ENCODE measurements at regions not wholly inside any gene's neighbourhood (a gene's known extent, or its start where the extent isn't known, plus 50 kb on each side); places are given as distances from the start of the nearest gene placed in this dataset.

DNA sequence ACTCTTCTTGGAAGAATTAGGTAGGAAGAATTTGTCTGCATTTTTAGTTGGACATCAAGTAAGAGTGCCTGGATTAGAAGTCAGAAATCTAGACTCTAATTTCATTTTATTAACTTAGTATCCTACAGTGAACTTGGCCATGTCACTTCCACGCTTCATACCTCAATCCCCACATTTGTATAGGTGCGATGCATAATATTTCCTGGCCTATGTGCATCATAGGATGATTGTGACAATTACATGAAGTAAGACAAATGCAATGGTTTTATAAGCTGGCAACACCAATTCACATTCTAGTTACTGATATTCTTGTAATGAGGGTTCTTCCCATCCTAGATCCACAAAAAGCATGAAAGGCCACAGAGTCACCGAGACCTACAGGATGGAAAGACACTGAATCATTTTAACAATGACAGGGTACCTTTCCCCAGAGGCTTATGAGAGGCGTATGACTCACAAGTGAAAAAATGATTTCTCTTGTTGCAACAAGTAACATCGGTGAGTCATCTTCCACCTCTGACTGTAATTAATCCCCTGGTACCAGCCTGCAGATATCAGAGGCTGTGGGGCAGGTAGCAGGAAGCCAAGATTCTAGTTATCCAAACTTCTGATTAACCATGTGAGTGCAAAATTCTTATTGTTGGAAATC is 56.0 kb upstream of the OR5AK2 start:
- TF ChIP-seq, protein P1, sequence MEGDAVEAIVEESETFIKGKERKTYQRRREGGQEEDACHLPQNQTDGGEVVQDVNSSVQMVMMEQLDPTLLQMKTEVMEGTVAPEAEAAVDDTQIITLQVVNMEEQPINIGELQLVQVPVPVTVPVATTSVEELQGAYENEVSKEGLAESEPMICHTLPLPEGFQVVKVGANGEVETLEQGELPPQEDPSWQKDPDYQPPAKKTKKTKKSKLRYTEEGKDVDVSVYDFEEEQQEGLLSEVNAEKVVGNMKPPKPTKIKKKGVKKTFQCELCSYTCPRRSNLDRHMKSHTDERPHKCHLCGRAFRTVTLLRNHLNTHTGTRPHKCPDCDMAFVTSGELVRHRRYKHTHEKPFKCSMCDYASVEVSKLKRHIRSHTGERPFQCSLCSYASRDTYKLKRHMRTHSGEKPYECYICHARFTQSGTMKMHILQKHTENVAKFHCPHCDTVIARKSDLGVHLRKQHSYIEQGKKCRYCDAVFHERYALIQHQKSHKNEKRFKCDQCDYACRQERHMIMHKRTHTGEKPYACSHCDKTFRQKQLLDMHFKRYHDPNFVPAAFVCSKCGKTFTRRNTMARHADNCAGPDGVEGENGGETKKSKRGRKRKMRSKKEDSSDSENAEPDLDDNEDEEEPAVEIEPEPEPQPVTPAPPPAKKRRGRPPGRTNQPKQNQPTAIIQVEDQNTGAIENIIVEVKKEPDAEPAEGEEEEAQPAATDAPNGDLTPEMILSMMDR (optimal IDR thresholded peaks at IDR 0.05 in 1 of 3, IDR thresholded peaks at IDR 0.05 in 1 of 3, conservative IDR thresholded peaks at IDR 0.05 in 1 of 3; ENCODE audit: extremely low read depth in 1 of 3, insufficient read depth in 2 of 3, low read length in 3 of 3): no peak
- no peak for TF ChIP-seq EZH2 (IDR thresholded peaks at IDR 0.05; ENCODE audit: low read length)

All from keratinocyte (primary cell).